HS-5 (cell line): ENCODE measurements at regions not wholly inside any gene's neighbourhood (a gene's known extent, or its start where the extent isn't known, plus 50 kb on each side); places are given as distances from the start of the nearest gene placed in this dataset.

Experiments
- DNase-seq: peaks from one replicate; pipeline ENCODE4 v3.0.0-alpha.2; 2012; ENCODE audit warnings: low read depth

DNA sequence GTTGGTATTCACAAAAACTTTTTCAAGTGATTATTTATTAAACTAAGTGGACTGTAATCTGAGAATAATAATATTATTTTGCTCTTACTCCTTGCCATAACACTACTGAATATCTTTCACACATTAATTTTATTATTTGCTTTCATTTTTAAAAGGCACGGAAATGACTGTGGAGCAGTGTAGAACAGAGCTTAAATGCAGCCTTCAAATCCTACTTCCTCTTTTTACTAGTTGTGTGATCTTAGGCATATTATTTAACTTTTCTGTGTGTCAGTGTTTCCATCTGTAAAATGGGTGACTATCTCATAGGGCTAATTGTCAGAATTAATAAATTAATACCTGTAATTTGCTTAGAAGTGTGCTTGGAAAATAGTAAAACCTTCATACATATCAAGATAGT is 55.5 kb upstream of the SLC8A1 start:
- no peak for DNase-seq

DNA sequence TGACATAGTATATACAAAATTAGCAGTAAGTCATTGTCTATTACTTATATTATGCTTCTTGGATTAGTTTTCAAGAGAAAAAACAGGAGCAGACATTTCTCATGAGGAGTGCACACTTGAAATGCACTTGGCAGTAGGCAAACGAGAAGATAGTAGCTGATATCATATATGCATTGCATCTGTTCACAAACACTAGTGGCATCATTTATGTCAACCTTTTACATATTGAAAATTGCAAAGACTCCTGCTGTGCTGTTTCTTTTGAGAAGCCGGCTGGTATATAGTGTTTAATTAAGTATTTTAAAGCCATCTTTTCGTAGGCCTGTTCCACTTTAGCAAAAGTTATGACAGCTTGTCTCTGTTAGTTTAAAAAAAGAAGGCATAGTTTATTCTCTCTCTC is 58.4 kb upstream of the SLC8A1 start:
- DNase-seq, result no peak

DNA sequence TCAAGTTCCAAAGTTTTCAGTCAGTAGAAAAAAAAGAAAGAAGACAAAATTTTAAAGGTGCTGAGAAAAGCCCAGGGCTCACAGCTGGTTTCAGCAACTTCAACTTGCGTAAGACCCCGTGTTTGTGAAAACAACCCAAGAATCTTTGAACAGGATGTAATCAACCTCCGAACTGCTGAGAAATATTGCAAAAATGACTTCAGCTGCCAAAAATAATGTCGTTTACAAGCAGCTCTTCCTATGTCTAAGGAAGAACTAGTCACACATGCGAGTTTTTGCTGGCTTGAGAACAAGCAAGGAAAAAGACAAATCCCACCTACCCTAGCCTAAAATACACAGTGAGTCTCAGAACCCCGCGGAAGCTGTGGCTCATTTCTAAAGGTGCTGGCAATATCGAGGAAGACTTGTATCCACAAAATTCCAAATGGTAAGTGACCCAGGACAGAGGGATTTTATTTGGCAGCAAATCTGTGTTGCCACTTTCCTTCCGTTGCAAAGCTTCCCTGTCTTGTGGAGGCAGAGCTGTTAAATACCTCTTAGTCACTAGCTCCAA is 59.8 kb upstream of the SLC8A1 start:
- DNase-seq, result peak; percentile 50

DNA sequence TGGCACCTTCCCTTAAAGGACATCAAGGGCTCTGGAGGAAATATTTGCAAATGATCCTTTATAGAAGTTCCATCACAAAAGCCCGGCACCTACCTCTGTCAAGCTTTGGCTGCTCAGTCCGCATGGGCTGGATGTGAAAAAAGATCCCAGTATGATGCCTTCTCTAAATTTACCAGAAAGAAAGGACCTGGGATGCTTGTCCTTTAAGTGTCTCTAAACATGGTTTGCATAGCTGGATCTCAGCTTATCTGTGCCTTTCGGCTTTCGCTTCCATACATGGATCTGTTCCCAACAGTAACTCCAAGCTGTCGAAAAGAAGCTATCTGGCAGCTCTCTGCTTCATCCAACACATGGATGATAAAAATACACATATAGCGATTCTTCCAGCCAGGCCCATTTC is 60.4 kb upstream of the SLC8A1 start:
- no peak for DNase-seq

DNA sequence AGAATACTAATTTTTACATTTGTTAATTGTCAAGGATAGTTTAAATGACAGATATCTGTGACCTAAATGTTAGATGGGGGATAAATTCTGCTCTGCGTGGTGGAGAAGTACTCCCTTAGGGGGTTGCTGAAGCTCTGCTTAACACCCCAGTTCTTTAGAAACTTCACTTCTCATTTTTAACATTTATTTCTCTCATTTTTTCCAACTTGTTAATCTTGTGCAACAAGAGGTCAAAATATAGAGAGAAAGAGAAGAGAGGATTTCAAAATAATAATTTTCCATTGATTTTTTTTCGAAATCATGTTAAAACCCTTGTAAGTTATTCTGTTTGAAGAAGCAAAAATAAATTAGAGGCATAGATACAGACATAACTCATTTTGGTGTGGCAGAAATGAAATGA is 61.3 kb upstream of the SLC8A1 start:
- DNase-seq, result no peak

DNA sequence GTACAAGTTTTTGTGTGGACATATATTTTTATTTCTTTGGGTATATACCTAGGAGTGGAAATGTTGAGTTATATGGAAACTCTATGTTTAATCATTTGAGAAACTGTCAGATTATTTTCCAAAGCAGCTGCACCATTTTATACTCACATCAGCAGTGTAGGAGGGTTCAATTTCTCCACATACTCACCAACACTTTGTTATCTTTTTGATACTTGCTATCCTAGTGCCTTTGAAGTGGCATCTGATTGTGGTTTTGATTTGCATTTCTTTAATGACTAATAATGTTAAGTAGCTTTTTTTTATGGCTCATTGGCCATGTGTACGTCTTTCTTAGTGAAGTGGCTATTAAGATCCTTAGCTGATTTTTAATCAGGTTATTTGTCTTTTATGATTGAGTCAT is 64.7 kb upstream of the SLC8A1 start:
- no peak for DNase-seq

DNA sequence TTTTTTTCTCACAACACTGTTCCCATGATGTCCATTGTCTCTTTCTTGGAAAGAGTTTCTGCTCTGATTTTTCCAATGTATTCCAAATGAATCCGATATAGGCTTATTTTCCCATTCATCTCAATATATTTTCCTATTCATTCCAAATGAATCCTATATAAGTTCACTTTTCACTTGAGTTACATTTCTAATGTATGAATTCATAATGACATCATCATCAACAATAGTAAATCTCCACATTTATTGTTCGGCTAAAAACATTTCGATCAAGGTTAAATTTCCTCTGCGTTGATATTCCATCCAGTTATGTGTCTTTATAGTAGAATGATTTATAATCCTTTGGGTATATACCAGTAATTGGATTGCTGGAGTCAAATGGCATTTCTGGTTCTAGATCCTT is 76.7 kb upstream of the SLC8A1 start:
- no peak for DNase-seq

DNA sequence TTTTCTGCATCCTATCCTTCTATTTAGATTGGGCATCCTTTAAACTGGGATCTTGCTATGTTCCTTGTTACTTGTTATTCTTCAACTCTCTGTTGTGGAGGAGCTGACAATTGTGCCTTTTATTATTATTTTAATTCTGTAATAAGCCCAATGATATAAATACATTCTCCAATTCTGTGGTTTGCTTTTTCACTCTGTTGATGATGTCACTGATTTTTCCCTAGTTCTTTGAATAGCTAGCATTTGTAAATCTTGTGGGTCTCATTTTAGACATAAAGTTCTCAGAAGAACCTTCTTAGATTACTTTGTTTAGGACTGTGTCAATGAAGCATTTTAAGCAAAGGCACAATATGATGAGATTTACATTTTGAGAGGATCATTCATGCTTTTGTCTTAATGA is 79.5 kb upstream of the SLC8A1 start:
- no peak for DNase-seq

DNA sequence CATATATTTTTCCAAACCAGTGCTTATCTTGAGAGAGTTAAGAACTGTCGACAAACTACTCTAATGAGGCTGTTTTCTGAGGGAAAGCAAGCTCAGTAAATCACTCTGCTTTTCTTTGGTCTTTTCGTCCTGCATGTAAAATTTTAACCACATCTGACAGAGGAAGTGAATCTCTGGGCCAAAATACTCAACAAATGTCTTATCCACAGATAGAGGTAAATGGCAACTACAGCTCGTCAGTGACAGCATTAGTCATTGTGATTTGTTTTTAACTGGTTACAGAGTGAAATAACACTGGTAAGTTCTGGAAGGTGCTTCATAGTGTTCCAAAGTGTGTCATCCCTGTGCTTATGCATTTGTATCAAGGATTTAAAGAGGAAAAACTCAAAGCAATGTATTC is 82.6 kb upstream of the SLC8A1 start:
- no peak for DNase-seq

DNA sequence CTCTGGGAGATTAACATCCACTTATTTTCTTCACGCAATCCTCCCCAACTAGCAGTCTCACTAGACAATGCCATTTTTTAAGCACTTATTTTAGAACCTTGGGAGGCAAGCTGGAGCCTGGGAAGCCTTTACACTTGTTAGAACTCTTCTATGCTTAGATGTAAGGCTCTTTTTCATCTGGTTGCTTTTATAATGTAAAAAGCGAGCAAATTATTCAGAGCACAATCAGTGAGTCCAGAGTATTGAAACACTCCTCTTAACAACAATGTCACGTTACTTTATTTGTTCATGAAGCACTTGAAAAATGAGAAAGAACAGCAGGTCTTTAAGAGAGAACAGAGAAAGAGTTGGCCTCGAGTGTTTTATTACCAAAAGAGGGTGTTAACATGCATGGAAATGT is 84.1 kb upstream of the SLC8A1 start:
- no peak for DNase-seq

DNA sequence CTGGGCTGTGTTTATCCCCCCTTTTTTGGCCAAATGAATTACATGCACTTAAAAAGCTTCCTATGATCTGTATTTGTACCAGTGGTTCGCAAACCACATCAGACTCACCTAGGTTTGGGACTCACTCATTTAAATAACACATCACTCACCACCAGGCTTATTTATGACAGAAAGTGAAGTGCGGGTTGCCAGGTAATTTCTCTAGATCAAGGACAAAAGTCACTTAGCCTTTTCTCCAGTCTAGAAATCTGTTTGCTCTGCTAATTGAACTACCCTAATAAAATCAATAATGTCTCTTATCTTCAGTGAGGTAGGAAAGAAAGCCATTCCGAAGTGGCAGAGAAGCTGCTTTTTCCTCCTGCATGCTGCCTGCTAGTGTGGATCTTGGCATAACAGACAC is 88.1 kb upstream of the SLC8A1 start:
- no peak for DNase-seq

DNA sequence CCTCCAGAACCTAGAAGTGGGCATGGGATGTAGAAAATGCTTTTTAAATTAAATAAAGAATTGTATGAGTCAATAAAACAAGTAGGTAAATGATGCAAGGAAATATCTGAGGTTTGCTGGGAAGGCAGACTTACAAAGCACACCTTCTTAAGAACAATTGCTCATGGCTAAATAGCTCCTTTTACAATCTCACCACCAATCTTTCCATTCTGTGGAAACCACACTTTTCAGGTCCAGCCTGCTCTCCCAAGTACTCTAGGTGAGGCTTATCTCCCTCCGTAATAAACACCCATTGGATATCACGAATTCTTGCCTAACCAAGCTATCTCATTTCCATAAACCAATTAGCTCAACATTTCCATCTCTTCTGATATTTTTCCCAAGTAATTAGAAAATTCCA is 91.5 kb upstream of the SLC8A1 start:
- DNase-seq, result no peak

DNA sequence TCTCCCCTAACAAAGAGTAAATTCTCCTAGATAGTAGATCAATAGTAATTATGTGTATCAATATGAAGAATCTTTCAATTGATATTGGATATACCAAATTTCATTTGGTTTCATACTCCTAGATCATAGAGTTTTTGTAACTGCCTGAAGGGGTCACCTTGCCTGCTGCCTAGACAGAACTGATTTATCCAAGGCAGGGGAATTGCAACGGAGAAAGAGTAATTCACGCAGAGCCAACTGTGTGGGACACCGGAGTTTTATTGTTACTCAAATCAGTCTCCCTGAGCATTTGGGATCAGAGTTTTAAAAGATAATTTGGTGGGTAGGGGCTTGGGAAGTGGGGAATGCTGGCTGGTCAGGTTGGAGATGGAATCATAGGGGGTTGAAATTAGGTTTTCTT is 92.2 kb upstream of the SLC8A1 start:
- DNase-seq, result no peak

DNA sequence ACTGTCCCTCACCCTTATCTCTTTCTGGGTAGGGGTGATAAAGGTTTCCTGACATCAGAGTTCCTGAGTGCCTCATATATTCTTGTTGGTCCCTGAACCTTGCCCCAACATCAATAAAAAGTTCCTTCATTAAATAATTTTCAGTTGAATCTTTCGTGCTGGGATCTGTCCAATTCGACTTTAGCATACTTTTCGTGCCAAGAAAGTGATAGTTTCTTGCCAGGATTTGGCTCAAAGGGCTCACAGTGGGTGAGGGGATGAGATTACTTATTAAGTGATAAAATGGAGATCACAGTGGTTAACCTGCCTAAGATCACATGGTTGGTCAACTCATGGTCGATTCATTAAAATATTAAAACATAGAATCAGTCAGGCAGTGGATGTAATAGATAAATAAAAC is 93.8 kb upstream of the SLC8A1 start:
- no peak for DNase-seq

DNA sequence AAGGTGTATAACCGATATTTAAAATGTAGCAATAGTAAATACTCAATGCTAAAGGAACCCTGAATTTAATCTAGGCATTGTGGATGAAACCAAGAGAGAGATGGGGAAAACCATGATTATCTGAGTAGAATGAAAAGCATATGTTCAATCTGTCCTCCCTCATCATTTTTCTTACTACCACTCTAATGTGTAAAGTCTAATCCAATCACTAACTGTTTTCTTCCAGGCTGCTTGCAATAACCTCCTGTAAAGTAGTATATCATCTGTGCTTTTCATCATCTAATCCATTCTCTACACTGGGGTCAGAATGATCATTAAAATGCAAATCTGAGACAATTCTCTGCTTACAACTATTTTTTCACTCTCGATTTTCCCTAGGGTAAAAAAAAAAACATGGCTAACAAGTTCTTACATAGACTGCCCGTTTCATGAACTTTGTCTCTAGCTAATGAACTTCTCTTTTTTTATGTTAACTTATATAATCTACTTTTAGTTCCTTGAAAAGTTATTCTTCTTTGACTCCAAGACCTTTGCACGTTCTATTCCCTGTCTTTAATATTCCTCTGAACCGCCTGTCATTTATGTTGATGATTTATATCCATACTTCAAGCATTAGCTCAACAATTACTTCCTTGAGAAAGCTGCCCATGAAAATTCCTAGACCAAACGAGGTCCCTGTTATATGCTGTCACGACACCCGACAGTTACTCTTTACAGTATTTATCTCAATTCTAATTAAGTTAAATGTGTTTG is 94.7 kb upstream of the SLC8A1 start:
- DNase-seq, result no peak

DNA sequence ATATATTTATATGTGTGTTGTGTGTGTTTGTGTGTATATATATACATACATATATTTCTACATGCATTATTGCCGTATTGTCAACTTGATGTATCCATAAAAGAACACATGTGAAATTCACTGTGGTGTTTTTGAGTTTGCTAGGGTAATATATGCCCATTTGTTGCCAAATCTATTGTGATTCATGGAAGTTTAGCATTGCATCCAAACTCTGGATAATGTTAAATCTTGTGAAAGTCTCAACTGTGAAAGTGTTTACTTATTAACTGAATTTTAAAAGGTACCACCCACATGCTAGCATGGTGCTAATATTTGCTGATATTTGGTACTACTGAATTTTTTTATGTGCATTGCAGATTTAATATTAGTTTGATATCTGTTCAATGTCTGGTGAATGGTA is 96.6 kb upstream of the SLC8A1 start:
- DNase-seq, result no peak

DNA sequence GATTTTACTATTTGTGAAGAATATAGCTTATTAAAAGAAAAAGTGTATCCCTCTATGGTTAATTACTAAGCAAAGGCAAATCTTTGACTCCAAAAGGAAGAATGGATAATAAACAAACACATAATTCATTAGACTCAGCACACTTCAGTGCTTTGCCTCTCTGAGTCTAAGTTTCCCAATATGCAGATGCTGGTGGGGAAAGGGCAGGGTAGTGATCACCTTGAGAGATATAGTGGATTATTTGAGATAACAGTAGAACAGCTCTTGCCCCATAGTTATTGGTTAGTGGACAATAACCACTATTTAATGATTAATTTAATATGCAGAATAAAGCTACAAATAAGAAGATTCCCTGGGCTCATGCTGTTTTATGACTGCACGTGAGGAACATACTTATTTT is 98.2 kb upstream of the SLC8A1 start:
- no peak for DNase-seq

DNA sequence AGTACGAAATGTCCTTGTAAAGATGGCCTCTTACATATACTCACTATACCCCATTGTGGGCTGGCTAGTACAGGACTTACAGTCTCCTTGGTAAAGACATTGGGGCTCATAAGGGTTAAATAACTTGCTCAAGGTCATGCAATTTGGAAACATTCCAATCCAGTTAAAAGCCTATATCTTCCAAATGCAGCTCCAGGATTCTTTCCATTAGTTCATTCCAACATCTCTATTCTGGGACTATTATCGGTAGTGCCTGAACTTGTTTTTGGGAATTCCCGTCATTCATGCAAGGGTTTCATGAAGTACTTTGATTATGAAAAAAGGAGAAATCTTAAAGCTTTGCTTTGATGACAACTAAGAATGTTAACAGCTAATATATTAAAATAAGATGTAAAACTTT is 99.2 kb upstream of the SLC8A1 start:
- no peak for DNase-seq

DNA sequence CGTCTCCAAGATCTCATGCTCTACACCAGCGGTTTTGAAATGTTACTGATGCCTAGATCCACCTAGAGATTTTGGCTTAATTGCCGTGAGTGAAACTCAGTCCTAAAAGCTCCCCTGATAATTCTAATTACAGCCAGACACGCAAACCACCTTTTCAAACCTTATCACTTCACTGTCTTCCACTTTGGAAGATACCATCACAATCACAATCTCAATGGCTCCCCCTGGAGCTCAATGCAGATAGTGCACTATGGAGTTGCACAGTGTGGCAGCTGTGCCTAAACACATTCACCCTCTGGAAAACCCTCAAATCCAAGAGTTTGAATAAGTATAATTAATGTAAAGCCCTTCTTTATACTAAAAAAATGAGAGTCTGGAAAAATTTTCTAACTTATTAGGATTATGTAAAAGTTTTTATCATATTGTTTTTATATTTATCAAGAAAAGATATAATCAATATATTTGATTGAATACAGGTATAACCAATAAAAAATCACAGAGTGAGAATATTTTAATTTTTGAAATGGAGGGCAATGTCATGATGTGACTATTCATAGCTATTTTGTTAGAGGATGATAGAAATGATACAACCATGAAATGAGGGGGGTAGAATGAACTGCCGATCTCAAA is 102.9 kb upstream of the SLC8A1 start:
- no peak for DNase-seq

DNA sequence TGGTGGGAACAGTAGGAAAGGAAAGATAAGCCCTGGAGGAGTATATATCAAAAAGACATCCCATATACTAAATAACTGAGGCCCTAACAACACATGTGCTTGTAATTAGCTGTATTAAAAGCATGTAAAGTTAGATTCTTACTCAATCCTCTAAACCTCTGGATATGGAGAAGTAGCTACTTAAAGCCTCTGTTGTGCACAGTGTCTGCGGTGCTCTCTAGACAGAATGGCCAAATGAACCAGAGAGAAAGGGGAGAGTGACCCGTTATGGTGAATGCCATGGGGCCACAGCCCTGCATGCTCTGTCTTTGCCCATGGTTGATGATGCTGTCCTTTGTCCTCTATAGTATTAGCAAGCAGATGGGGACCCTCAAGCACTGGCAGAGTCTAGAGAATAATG is 104.4 kb upstream of the SLC8A1 start:
- DNase-seq, result no peak

DNA sequence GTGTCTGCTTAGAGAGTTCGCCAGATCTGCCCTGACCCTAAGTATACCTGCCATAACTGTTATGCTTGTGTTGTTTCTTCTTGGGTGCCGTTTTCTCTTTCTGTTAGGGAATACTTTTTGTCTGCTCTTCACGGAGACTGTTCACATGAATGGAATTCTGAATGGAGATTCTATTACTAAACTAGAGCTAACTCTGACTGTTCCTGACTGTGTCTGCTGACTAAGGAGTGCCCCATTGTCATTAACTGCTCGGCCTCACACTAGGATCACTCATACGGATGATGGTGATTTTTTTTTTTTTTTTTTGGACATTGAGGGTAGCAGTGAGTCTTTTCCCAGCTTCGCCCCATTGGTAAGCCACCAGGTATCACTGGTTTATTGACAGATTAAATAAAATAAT is 104.8 kb upstream of the SLC8A1 start:
- DNase-seq, result no peak

DNA sequence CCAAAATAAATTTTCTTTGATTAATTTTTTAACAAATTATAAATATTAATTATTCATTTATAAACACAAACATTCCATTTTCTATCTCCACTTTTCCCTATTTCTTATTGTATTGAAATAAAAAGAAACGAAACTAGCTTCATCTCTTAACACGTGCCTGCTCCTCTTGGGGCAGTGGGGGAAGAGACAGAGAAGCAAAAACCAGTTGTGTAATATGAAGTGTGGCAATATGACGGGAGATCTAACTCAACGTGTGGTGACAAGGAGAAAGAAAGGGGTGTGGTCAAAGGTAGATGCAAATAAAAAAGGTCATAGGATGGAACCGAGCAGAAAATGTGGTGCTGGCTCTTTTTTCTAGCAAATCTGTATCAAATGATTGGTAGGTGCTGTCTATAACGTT is 106.9 kb upstream of the SLC8A1 start:
- DNase-seq, result no peak

DNA sequence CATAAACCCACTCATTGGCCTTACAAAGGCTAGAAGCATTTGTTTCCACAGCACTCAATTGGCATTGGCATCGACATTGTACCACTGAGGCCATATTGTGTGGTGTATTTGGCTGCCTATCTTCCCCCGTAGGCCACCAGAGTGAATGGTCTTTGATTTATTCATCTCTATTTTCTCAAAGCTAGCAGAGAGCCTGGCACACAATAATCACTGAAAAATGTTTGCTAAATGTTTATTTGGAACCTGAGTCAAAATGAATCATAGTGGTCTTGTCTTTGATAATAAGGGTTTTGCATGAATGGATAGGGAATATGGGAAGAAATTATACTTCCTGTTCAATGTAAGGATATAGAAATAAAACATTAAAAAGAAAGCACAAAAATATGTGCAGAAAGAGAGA is 107.3 kb upstream of the SLC8A1 start:
- no peak for DNase-seq

DNA sequence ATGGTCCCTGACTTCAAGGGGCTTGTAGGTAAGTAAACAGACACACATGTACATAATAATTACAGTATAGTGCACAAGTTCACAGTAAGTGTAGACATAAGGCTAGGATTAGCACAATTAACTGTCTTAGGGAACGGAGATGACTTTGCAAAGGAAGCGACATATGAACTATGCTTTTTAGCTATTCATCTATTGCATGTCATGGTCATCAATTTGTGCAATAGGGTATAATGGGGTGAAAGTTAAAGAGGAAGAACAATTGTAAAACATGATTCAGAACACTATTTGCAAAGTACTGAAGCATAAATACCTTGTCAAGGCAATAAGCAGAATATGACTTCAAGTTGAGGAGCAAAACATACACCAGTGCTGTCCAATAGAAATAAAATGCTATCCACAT is 112.3 kb upstream of the SLC8A1 start:
- no peak for DNase-seq
